ENCODE measurements at regions not wholly inside any gene's neighbourhood (a gene's known extent, or its start where the extent isn't known, plus 50 kb on each side); places are given as distances from the start of the nearest gene placed in this dataset.

GRCh38 chr22:49009359-49010063, 818.2 kb downstream of the BRD1 start:
- TF ChIP-seq CTCF (IDR thresholded peaks at IDR 0.05) (no peak), POLR2A (IDR thresholded peaks at IDR 0.05) (no peak), POLR2AphosphoS5 (IDR thresholded peaks at IDR 0.05) (no peak), EP300 (IDR thresholded peaks at IDR 0.05) (no peak)
